DOHH2 (cell line): ENCODE measurements at regions not wholly inside any gene's neighbourhood (a gene's known extent, or its start where the extent isn't known, plus 50 kb on each side); places are given as distances from the start of the nearest gene placed in this dataset.

Experiments used
- EZH2phosphoT487 ChIP-seq: fragments of 200-600 bp; sonication (generic); IDR thresholded peaks from 2 replicates; pipeline ENCODE4 v1.6.1; 2017; ENCODE audit warnings: borderline replicate concordance, mild to moderate bottlenecking, antibody characterized with exemption, low read length, moderate library complexity, mixed read lengths
- TF ChIP-seq, protein P1 (sequence below): fragments of 200-600 bp; sonication (generic); IDR thresholded peaks from one replicate; pipeline ENCODE4 v1.5.1; 2014; ENCODE audit warnings: antibody characterized with exemption, mild to moderate bottlenecking, low read depth, low read length; ENCODE audit not compliant: poor library complexity, severe bottlenecking

DNA sequence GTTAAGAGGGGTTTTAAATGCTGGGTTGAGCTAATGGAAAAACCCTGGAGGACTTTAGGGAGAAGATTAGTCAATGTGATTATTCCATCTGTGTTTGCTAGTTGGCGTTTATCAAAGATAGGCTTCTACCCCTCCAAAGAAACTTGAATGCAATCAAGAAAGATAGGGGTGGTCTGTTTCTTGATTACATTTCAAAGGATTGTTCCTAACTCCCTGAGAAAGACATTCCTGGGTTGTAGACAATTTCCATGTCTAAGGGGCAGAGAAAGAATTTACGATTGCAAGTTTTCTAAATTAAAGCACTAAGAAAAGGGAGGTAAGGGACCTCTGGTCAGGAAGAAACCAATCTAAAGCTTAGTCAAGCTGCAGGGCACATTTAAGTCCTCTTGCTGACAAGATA lies 2268.7 kb downstream of the LRRC4C start:
- no peak for TF ChIP-seq EZH2phosphoT487
- TF ChIP-seq, protein P1, sequence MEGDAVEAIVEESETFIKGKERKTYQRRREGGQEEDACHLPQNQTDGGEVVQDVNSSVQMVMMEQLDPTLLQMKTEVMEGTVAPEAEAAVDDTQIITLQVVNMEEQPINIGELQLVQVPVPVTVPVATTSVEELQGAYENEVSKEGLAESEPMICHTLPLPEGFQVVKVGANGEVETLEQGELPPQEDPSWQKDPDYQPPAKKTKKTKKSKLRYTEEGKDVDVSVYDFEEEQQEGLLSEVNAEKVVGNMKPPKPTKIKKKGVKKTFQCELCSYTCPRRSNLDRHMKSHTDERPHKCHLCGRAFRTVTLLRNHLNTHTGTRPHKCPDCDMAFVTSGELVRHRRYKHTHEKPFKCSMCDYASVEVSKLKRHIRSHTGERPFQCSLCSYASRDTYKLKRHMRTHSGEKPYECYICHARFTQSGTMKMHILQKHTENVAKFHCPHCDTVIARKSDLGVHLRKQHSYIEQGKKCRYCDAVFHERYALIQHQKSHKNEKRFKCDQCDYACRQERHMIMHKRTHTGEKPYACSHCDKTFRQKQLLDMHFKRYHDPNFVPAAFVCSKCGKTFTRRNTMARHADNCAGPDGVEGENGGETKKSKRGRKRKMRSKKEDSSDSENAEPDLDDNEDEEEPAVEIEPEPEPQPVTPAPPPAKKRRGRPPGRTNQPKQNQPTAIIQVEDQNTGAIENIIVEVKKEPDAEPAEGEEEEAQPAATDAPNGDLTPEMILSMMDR: no peak
